ENCODE measurements at regions not wholly inside any gene's neighbourhood (a gene's known extent, or its start where the extent isn't known, plus 50 kb on each side); places are given as distances from the start of the nearest gene placed in this dataset.

- WGBS (ENCODE audit: insufficient coverage, low coverage, missing lambda C conversion rate) = 65% methylated on average over 3 of the region's 4 CpGs
- H3K79me2 ChIP-seq (ENCODE audit: control insufficient read depth, insufficient read depth, low read length) = no peaks in the 10 kb centered on the region
- TF ChIP-seq GABPA (tag; conservative IDR thresholded peaks at IDR 0.05; ENCODE audit: low read depth) = no peak
- no peak for TF ChIP-seq ZBTB12 (CRISPR knock-in tag; IDR thresholded peaks at IDR 0.05)
- no peak for TF ChIP-seq KAT7 (CRISPR knock-in tag; IDR thresholded peaks at IDR 0.05; ENCODE audit: borderline replicate concordance)
- no peak for TF ChIP-seq ZNF551 (CRISPR knock-in tag; IDR thresholded peaks at IDR 0.05)
- no peak for TF ChIP-seq ARID3A (IDR thresholded peaks at IDR 0.05; ENCODE audit: borderline replicate concordance, low read depth, low read length)
- no peak for TF ChIP-seq FOS (IDR thresholded peaks at IDR 0.05; ENCODE audit: extremely low read depth, insufficient read length)
These were observed 55.0 kb upstream of the DUSP5 start for GRCh38 chr10:110442746-110443145.

More at GRCh38 chr10:110442746-110443145, 55.0 kb upstream of the DUSP5 start:
- H3K27me3 ChIP-seq (ENCODE audit: control insufficient read depth in 2 of 2, insufficient read depth in 2 of 2, low read length in 2 of 2) = no peaks in the 10 kb centered on the region
- FAIRE-seq (no peak), ATAC-seq (no peak), DNase-seq (ENCODE audit: extremely low read depth in 1 of 4, low spot score in 3 of 4) (no peak)
- no peaks in the 10 kb centered on the region for H3K9me3 ChIP-seq (replicated peaks; ENCODE audit: control insufficient read depth, insufficient read depth, low read depth, low read length)
- H3K4me3 ChIP-seq = no peak overlapping the region
- no peaks in the 10 kb centered on the region for H3K9me1 ChIP-seq (ENCODE audit: control insufficient read depth, insufficient read depth, low read length)
- no TSS peak for BruUV-seq (replicated peaks)
- no peak overlapping the region for H3K27ac ChIP-seq (ENCODE audit: extremely low read depth, low read depth, low read length)
- no peak overlapping the region for H3K9ac ChIP-seq (ENCODE audit: insufficient read depth in 1 of 2, low read depth in 2 of 2, low read length in 2 of 2)
- ChIA-PET CTCF (ENCODE audit: low intra/inter-chr PET ratio) (no interaction called here), POLR2A (no interaction called here)
- H4K20me1 ChIP-seq (replicated peaks; ENCODE audit: control insufficient read depth, insufficient read depth, low read length) = no peaks in the 10 kb centered on the region
- H3K4me1 ChIP-seq (replicated peaks in 1 of 2; ENCODE audit: control insufficient read depth in 2 of 2, insufficient read depth in 2 of 2, low read length in 2 of 2) = peaks cover 3 to 17% of the 10 kb centered on the region in 2 experiments
- intact Hi-C loops (cut with micrococcal nuclease) = no loop called here
- H2AFZ ChIP-seq (ENCODE audit: low read depth, low read length) = no peak overlapping the region
- no peak overlapping the region for H3K4me2 ChIP-seq (ENCODE audit: insufficient read depth, low read length)
- H3K36me3 ChIP-seq (ENCODE audit: control insufficient read depth, insufficient read depth, low read length) = no peaks in the 10 kb centered on the region
- in situ Hi-C loops (cut with MboI) = no loop called here

Measured in K562 (cell line).